H1 (cell line): ENCODE measurements at regions not wholly inside any gene's neighbourhood (a gene's known extent, or its start where the extent isn't known, plus 50 kb on each side); places are given as distances from the start of the nearest gene placed in this dataset.
A peak's percentile ranks its signal among the peaks of the same experiment; 100 is the strongest.

ENCODE experiments used
- CTCF ChIA-PET: fragments of 300-600 bp; sonication (Branson Sonifier 250); formaldehyde crosslinking; loops from one replicate; lab custom pipeline; 2021; ENCODE audit not compliant: partially characterized antibody; lab: Charles Lee
- POLR2A ChIA-PET: fragments of 300-600 bp; sonication (Branson Sonifier 250); formaldehyde crosslinking; loops from one replicate; lab custom pipeline; 2021; ENCODE audit warnings: inconsistent platforms; ENCODE audit not compliant: partially characterized antibody; lab: Charles Lee
- DNase-seq, 2 experiments: peaks; one replicate each; pipeline versions ENCODE4 v3.0.0 to v3.0.0-alpha.2; 2010 to 2022; ENCODE audit warnings: low spot score in 2 of 2, low read depth in 1 of 2, mixed read lengths in 1 of 2
- FAIRE-seq: peaks from 2 replicates; lab custom pipeline; 2011; peaks lifted over from hg19 to GRCh38; lab: Jason Lieb, UNC
- H2AFZ ChIP-seq: 2 replicates; pipeline ENCODE4 v1.8.1; 2012; ENCODE audit warnings: low read length, inconsistent platforms
- H2AK5ac ChIP-seq: 2 replicates; pipeline ENCODE4 v1.6.1; 2013; ENCODE audit warnings: low read depth, low read length
- H2BK120ac ChIP-seq: replicated peaks from 2 replicates; pipeline ENCODE3; 2013; ENCODE audit warnings: low read depth, low read length, inconsistent platforms
- H2BK12ac ChIP-seq: 2 replicates; pipeline ENCODE4 v1.6.1; 2013; ENCODE audit warnings: low read depth, low read length
- H2BK15ac ChIP-seq: 2 replicates; pipeline ENCODE4 v1.6.1; 2013; ENCODE audit warnings: low read length
- H2BK20ac ChIP-seq: 2 replicates; pipeline ENCODE4 v1.6.1; 2013; ENCODE audit warnings: low read length
- H2BK5ac ChIP-seq: 2 replicates; pipeline ENCODE4 v1.6.1; 2013; ENCODE audit warnings: low read depth, low read length
- H3K14ac ChIP-seq: 2 replicates; pipeline ENCODE4 v1.6.1; 2013; ENCODE audit warnings: inconsistent platforms; ENCODE audit not compliant: insufficient read length
- H3K18ac ChIP-seq: 2 replicates; pipeline ENCODE4 v1.6.1; 2013; ENCODE audit warnings: low read length; ENCODE audit errors: extremely low read depth
- H3K23ac ChIP-seq: 2 replicates; pipeline ENCODE4 v1.6.1; 2013; ENCODE audit warnings: inconsistent platforms; ENCODE audit not compliant: insufficient read length
- H3K23me2 ChIP-seq: 2 replicates; pipeline ENCODE4 v1.6.1; 2013; ENCODE audit warnings: low read depth, low read length
- H3K27ac ChIP-seq: 2 replicates; pipeline ENCODE4 v1.6.1; 2011; ENCODE audit warnings: low read depth, low read length, inconsistent platforms
- H3K27me3 ChIP-seq, 4 experiments: replicated peaks in 1 of 4; 1 replicate in 1 of 4; 2 replicates in 3 of 4; pipeline versions ENCODE4 v1.6.1 to v1.8.1; 2011 to 2013; ENCODE audit warnings: low read length in 3 of 4, mild to moderate bottlenecking in 3 of 4, inconsistent platforms in 2 of 4, mixed read lengths in 2 of 4, moderate library complexity in 1 of 4; ENCODE audit not compliant: control insufficient read depth in 3 of 4, insufficient read depth in 3 of 4; ENCODE audit errors: extremely low read depth in 1 of 4
- H3K36me3 ChIP-seq, 4 experiments: 2 replicates each; pipeline versions ENCODE4 v1.6.1 to v1.8.1; 2011 to 2013; ENCODE audit warnings: mild to moderate bottlenecking in 4 of 4, low read length in 3 of 4, moderate library complexity in 2 of 4, control low read depth in 1 of 4, inconsistent platforms in 1 of 4; ENCODE audit not compliant: insufficient read depth in 4 of 4, control insufficient read depth in 2 of 4
- H3K4ac ChIP-seq: replicated peaks from 2 replicates; pipeline ENCODE3; 2013; ENCODE audit warnings: low read length, low read depth, mixed read lengths, inconsistent platforms; ENCODE audit not compliant: insufficient read length
- H3K4me1 ChIP-seq, 4 experiments: replicated peaks in 1 of 4; 1 replicate in 1 of 4; 2 replicates in 3 of 4; pipeline versions ENCODE4 v1.6.1 to v1.8.1; 2011 to 2013; ENCODE audit warnings: low read length in 3 of 4, inconsistent platforms in 2 of 4, mixed read lengths in 1 of 4; ENCODE audit not compliant: insufficient read depth in 4 of 4, control insufficient read depth in 3 of 4
- H3K4me2 ChIP-seq, 2 experiments: 2 replicates each; pipeline versions ENCODE4 v1.6.1 to v1.8.1; 2011 to 2013; ENCODE audit warnings: low read depth in 2 of 2, low read length in 2 of 2, control low read depth in 1 of 2, inconsistent platforms in 1 of 2, mild to moderate bottlenecking in 1 of 2; ENCODE audit not compliant: insufficient read depth in 1 of 2
- H3K4me3 ChIP-seq, 4 experiments: fragments of 200-600, 300-600 bp in 1 of 4; sonication (generic), shearing (Covaris generic), sonication (Bioruptor Twin) in 1 of 4; 2 replicates each; pipeline versions ENCODE4 v1.5.1 to v1.8.1; 2011 to 2016; ENCODE audit warnings: low read length in 4 of 4, low read depth in 3 of 4, control low read depth in 2 of 4, inconsistent platforms in 2 of 4, mild to moderate bottlenecking in 2 of 4, mixed read lengths in 1 of 4, moderate library complexity in 1 of 4; ENCODE audit not compliant: insufficient read depth in 2 of 4; ENCODE audit errors: extremely low read depth in 1 of 4
- H3K56ac ChIP-seq: replicated peaks from 2 replicates; pipeline ENCODE3; 2013; ENCODE audit warnings: low read depth, mild to moderate bottlenecking, mixed read lengths, low read length, inconsistent platforms; ENCODE audit not compliant: insufficient read length
- H3K79me1 ChIP-seq: 2 replicates; pipeline ENCODE4 v1.6.1; 2013; ENCODE audit warnings: low read depth, low read length, control low read depth
- H3K79me2 ChIP-seq, 2 experiments: 2 replicates each; pipeline versions ENCODE4 v1.6.1 to v1.8.1; 2012 to 2013; ENCODE audit warnings: low read length in 2 of 2, mild to moderate bottlenecking in 2 of 2, inconsistent platforms in 1 of 2; ENCODE audit not compliant: insufficient read depth in 2 of 2, control insufficient read depth in 1 of 2
- H3K9ac ChIP-seq, 4 experiments: replicated peaks in 1 of 4; 1 replicate in 1 of 4; 2 replicates in 3 of 4; pipeline versions ENCODE4 v1.6.1 to v1.8.1; 2011 to 2013; ENCODE audit warnings: low read depth in 3 of 4, low read length in 3 of 4, control low read depth in 2 of 4, mild to moderate bottlenecking in 2 of 4, moderate library complexity in 2 of 4, inconsistent platforms in 1 of 4; ENCODE audit errors: extremely low read depth in 1 of 4
- H3K9me3 ChIP-seq, 2 experiments: 2 replicates each; pipeline versions ENCODE4 v1.6.1 to v1.8.1; 2012 to 2013; ENCODE audit warnings: mild to moderate bottlenecking in 2 of 2, moderate library complexity in 2 of 2, control low read depth in 1 of 2, inconsistent platforms in 1 of 2, low read depth in 1 of 2, low read length in 1 of 2, mixed read lengths in 1 of 2; ENCODE audit not compliant: insufficient read depth in 2 of 2
- H4K20me1 ChIP-seq, 2 experiments: replicated peaks in 1 of 2; 2 replicates each; pipeline versions ENCODE3 to v1.8.1; 2011 to 2013; ENCODE audit warnings: inconsistent platforms in 2 of 2, low read length in 2 of 2, mild to moderate bottlenecking in 1 of 2; ENCODE audit not compliant: insufficient read depth in 2 of 2, control insufficient read depth in 1 of 2
- H4K5ac ChIP-seq: 2 replicates; pipeline ENCODE4 v1.6.1; 2013; ENCODE audit warnings: low read length, low read depth, mixed read lengths, inconsistent platforms; ENCODE audit not compliant: insufficient read length
- H4K8ac ChIP-seq: 2 replicates; pipeline ENCODE4 v1.8.0; 2013; ENCODE audit warnings: mild to moderate bottlenecking, moderate library complexity, low read length, inconsistent platforms; ENCODE audit not compliant: insufficient read depth; ENCODE audit errors: extremely low read depth
- H4K91ac ChIP-seq: replicated peaks from 2 replicates; pipeline ENCODE3; 2013; ENCODE audit warnings: low read length, mixed read lengths, inconsistent platforms; ENCODE audit not compliant: insufficient read length
- BACH1 ChIP-seq: IDR thresholded peaks from 2 replicates; pipeline ENCODE4 v1.6.1; 2012; ENCODE audit warnings: low read length, improper control_type of control experiment
- BCL11A ChIP-seq, 2 experiments: IDR thresholded peaks; one replicate each; pipeline ENCODE4 v1.6.1; 2011; ENCODE audit warnings: low read depth in 2 of 2, low read length in 2 of 2, mild to moderate bottlenecking in 2 of 2
- BRCA1 ChIP-seq: IDR thresholded peaks from 2 replicates; pipeline ENCODE4 v1.6.1; 2012; ENCODE audit warnings: low read depth, low read length, improper control_type of control experiment
- CBX8 ChIP-seq: fragments of 300-800, 300-1000 bp; sonication (generic); IDR thresholded peaks from 2 replicates; pipeline ENCODE4 v1.7.1; 2016; ENCODE audit warnings: low read depth, low read length, borderline replicate concordance
- CREB1 ChIP-seq: IDR thresholded peaks from 2 replicates; pipeline ENCODE4 v1.6.1; 2012; ENCODE audit warnings: inconsistent platforms
- EGR1 ChIP-seq: IDR thresholded peaks from 2 replicates; pipeline ENCODE4 v1.6.1; 2011; ENCODE audit warnings: low read depth, low read length, borderline replicate concordance
- GTF2F1 ChIP-seq: IDR thresholded peaks from 2 replicates; pipeline ENCODE4 v1.6.1; 2012; ENCODE audit warnings: low read depth, low read length, improper control_type of control experiment, borderline replicate concordance
- NRF1 ChIP-seq: IDR thresholded peaks from 2 replicates; pipeline ENCODE4 v1.6.1; 2011; ENCODE audit warnings: mild to moderate bottlenecking, low read depth, low read length, improper control_type of control experiment
- RBBP5 ChIP-seq: IDR thresholded peaks from 2 replicates; pipeline ENCODE4 v1.7.1; 2012; ENCODE audit warnings: low read depth, mild to moderate bottlenecking, inconsistent platforms, low read length, moderate library complexity, borderline replicate concordance
- RXRA ChIP-seq: IDR thresholded peaks from 2 replicates; pipeline ENCODE4 v1.6.1; 2011; ENCODE audit warnings: low read depth, mild to moderate bottlenecking, low read length, moderate library complexity; ENCODE audit not compliant: insufficient read depth
- SIRT6 ChIP-seq: IDR thresholded peaks from one replicate; pipeline ENCODE4 v1.7.1; 2012; ENCODE audit warnings: low read length, inconsistent platforms
- SIX5 ChIP-seq: IDR thresholded peaks from 2 replicates; pipeline ENCODE4 v1.6.1; 2011; ENCODE audit warnings: mild to moderate bottlenecking, low read depth, low read length
- SP1 ChIP-seq: IDR thresholded peaks from 2 replicates; pipeline ENCODE4 v1.6.1; 2011; ENCODE audit warnings: low read depth, low read length
- SP4 ChIP-seq: IDR thresholded peaks from 2 replicates; pipeline ENCODE4 v1.6.1; 2012; ENCODE audit warnings: low read length, inconsistent platforms
- SRF ChIP-seq: IDR thresholded peaks from 2 replicates; pipeline ENCODE4 v1.6.1; 2011; ENCODE audit warnings: mild to moderate bottlenecking, low read depth, low read length, moderate library complexity
- TBP ChIP-seq: IDR thresholded peaks from 2 replicates; pipeline ENCODE4 v1.6.1; 2011; ENCODE audit warnings: low read depth, low read length, improper control_type of control experiment
- TEAD4 ChIP-seq: IDR thresholded peaks from 2 replicates; pipeline ENCODE4 v1.6.1; 2012; ENCODE audit warnings: low read depth, low read length, inconsistent platforms, mixed read lengths
- WGBS, 2 experiments: shearing (Covaris generic) in 1 of 2; methylation state at CpG; one replicate each; pipeline versions ENCODE4 v1.1.6 to v1.1.7; 2013 to 2015; ENCODE audit warnings: low lambda C conversion rate in 2 of 2, mixed read lengths in 2 of 2, inconsistent platforms in 1 of 2, low coverage in 1 of 2, missing lambda C conversion rate in 1 of 2; ENCODE audit not compliant: insufficient replicate concordance in 2 of 2, insufficient coverage in 1 of 2, insufficient read length in 1 of 2; ENCODE audit errors: extremely low coverage in 1 of 2, missing lambda C conversion rate in 1 of 2; 5-methylcytosine and 5-hydroxymethylcytosine counted together

DNA sequence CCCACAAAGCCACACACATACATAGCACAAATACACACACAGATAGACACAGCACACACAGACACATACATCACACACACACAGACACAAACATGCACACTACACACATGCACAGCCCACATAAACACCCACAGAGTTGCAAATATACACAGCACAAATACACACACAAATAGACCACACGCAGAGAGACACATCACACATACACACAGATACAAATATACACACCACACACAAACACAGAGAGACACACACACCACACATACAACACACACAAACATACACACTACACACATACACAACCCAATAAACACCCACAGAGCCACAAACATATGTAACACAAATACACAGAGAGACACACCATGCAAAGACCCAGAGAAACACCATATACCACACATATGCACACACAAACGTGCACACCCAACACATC lies 154.9 kb downstream of the GLUL start:
- CTCF ChIA-PET, result no interaction called here
- H2BK120ac ChIP-seq, result no peak overlapping the region
- TF ChIP-seq BRCA1, result no peak
- no peak for TF ChIP-seq SP4
- no peak for TF ChIP-seq GTF2F1
- no peak for TF ChIP-seq RBBP5
- no peak for TF ChIP-seq CBX8
- TF ChIP-seq EGR1, result no peak
- TF ChIP-seq SRF, result no peak
- no peak for TF ChIP-seq SP1
- TF ChIP-seq SIX5, result no peak
- no peak for TF ChIP-seq SIRT6
- no peak for TF ChIP-seq CREB1
- TF ChIP-seq RXRA, result no peak
- no peak for TF ChIP-seq BCL11A (IDR thresholded peaks at IDR 0.05; ENCODE audit: low read depth in 2 of 2, low read length in 2 of 2)
- no peak for TF ChIP-seq TBP
- TF ChIP-seq NRF1, result no peak
- no peak for TF ChIP-seq BACH1
- TF ChIP-seq TEAD4, result no peak

More for the DNA sequence above, 154.9 kb downstream of the GLUL start:
- H2BK15ac ChIP-seq, result no peak overlapping the region
- no peak overlapping the region for H4K5ac ChIP-seq
- H3K4me1 ChIP-seq, result peaks cover 0 to 3% (median 0%) of the 10 kb centered on the region in 4 experiments; a peak in 1 of 7 replicates
- no peak overlapping the region for H3K27ac ChIP-seq
- H2AFZ ChIP-seq, result no peak overlapping the region
- H3K4ac ChIP-seq, result peak overlapping the region; percentile 27
- H4K91ac ChIP-seq, result peak overlapping the region; percentile 67
- no peak overlapping the region for H3K4me3 ChIP-seq
- H3K79me1 ChIP-seq, result no peaks in the 10 kb centered on the region
- WGBS, 2 experiments, result 81% methylated on average over 2 of the region's 2 CpGs; no CpG with 5 or more reads in 1 of the 2 experiments
- no peaks in the 10 kb centered on the region for H3K36me3 ChIP-seq
- POLR2A ChIA-PET, result no interaction called here
- H3K14ac ChIP-seq, result no peak overlapping the region
- no peak overlapping the region for H4K8ac ChIP-seq
- H3K23me2 ChIP-seq, result peaks cover 6% of the 10 kb centered on the region; the same call in 1 of the 2 replicates
- no peak overlapping the region for H2BK20ac ChIP-seq
- H4K20me1 ChIP-seq, result no peaks in the 10 kb centered on the region
- H3K9me3 ChIP-seq, result no peaks in the 10 kb centered on the region
- no peak overlapping the region for H3K9ac ChIP-seq
- H3K18ac ChIP-seq, result no peak overlapping the region
- no peak overlapping the region for H3K23ac ChIP-seq
- H3K27me3 ChIP-seq, result no peaks in the 10 kb centered on the region
- H3K56ac ChIP-seq, result no peak overlapping the region
- no peak overlapping the region for H3K4me2 ChIP-seq
- H2BK12ac ChIP-seq, result no peak overlapping the region
- no peaks in the 10 kb centered on the region for H3K79me2 ChIP-seq
- peak overlapping the region; percentile 95; the same call in 1 of the 2 replicates for H2AK5ac ChIP-seq
- DNase-seq (no peak), FAIRE-seq (no peak)
- H2BK5ac ChIP-seq, result no peak overlapping the region
